Pons (tissue), 1 donor: ENCODE measurements at regions not wholly inside any gene's neighbourhood (a gene's known extent, or its start where the extent isn't known, plus 50 kb on each side); places are given as distances from the start of the nearest gene placed in this dataset.

Experiments
- DNase-seq: peaks from one replicate; pipeline ENCODE4 v3.0.0-alpha.2; 2016; ENCODE audit warnings: low spot score

DNA sequence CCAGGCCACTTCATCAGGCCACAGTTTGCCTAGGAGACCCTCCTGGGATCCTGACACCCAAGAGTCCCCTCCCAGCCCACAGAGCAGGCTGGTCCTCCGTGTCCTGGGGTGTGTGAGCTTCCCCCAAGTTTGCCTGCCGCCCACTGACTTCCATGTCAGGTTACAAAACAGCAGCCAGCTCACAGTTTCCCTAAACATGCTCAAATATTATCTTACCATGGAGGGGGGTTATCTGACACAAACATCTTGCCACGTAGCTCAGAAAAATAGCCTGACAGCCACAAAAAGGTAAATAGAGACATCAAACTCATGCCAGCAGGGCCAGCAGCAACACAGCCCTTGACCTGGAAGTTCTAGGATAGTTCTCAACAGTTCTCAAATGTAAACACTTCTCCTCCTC, 346.5 kb downstream of the TNS1 start:
- DNase-seq, result no peak

- no peak for DNase-seq
Observed at GRCh38 chr2:217655651-217656050, 347.1 kb downstream of the TNS1 start.

GRCh38 chr2:217654168-217654567, 348.6 kb downstream of the TNS1 start:
- no peak for DNase-seq

GRCh38 chr2:217652761-217653639, 349.8 kb downstream of the TNS1 start:
- peak; percentile 59 for DNase-seq

DNA sequence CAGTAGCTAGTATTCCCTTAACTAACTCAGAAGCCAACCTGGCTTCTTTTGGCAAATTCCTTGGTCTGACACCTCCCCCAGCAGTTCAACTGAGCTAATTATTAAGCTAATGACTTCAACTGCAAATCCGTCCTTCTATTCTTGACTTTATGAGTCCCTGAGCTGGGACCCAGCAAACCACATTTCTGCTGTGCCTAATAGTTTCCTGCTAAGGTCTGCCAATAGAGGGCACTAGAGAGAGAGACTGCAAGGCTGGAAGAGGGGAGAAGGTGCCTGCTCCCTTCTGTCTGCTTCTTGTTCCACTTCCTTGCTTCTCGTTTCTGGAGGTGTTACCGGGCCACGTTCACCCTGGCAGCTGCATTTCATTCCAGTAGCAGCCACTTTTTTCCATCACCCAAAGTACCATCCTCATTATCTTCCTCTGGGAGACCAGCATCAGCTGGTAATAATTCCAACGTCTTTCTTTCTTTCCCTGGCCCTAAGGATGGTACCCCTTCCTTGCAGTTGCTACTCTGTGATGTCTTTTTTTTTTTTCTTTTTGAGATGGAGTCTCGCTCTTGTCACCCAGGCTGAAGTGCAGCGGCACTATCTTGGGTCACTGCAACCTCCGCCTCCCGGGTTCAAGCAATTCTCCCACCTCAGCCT, 352.0 kb downstream of the TNS1 start:
- DNase-seq, result peak; percentile 81

- no peak for DNase-seq
Observed at GRCh38 chr2:217650229-217650628, 352.6 kb downstream of the TNS1 start.

DNA sequence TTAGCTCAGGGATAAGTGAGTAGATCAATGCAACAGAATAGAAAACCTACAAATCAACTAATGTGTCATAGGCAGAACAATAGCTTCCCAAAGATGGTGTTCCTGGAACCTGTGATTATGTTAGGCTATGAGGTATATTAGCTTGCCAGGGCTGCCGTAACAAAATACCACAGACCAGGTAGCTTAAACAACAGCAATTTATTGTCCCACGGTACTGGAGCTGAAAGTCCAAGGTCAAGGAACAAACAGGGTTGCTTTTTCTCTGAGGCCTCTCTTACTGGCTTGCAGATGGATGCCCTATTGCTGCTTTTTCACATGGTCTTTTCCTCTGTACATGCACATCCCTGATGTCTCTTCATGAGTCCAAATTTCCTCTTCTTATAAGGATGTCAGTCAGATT, 354.9 kb downstream of the TNS1 start:
- DNase-seq, result no peak

DNA sequence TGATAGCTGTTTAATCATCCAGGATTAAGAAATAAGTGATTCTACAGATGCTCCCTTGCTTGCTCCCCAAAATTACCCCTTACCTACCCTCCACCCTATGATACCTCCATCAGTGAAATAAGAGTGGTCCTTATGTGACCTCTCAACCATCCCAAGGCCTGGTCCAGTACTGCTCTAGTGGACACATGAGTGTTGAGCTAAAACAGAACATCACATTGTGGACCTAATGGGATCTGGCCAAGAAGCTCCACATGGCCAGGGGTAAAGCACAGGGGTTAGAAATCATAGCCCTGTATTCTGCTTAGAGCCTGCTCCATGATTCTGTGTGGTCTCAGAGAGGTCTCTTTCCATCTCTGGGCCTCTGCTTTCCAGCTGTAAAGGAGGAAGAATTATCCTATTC, 355.6 kb downstream of the TNS1 start:
- no peak for DNase-seq

DNA sequence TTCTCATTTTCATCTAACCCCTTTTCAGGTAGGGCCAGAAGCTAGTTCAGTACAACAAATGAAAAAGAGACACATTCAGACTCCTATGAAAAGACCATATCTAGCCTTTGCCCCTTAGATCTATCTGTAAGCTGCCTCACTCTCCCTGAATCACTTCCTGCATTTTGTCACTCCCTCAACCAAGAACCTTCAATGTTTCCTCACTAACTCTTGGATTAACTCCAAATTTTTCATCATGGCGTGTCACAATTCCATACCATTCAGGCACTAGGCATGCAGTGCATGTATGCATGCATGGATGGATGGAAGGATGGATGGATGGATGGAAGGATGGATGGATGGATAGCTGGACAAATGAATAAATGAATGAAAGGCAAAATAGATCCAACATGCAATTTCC, 356.9 kb downstream of the TNS1 start:
- no peak for DNase-seq

- DNase-seq, result peak; percentile 45
Observed at GRCh38 chr2:217643789-217644301, 358.9 kb downstream of the TNS1 start.

GRCh38 chr2:217642944-217643343, 359.9 kb downstream of the TNS1 start:
- DNase-seq, result no peak

- DNase-seq, result no peak
Observed at GRCh38 chr2:217641960-217642359, 360.8 kb downstream of the TNS1 start.

GRCh38 chr2:217639481-217639880, 363.3 kb downstream of the TNS1 start:
- DNase-seq, result no peak

- DNase-seq, result no peak
Observed at GRCh38 chr2:217638533-217638932, 364.3 kb downstream of the TNS1 start.

GRCh38 chr2:217638031-217638430, 364.8 kb downstream of the TNS1 start:
- DNase-seq, result no peak

DNA sequence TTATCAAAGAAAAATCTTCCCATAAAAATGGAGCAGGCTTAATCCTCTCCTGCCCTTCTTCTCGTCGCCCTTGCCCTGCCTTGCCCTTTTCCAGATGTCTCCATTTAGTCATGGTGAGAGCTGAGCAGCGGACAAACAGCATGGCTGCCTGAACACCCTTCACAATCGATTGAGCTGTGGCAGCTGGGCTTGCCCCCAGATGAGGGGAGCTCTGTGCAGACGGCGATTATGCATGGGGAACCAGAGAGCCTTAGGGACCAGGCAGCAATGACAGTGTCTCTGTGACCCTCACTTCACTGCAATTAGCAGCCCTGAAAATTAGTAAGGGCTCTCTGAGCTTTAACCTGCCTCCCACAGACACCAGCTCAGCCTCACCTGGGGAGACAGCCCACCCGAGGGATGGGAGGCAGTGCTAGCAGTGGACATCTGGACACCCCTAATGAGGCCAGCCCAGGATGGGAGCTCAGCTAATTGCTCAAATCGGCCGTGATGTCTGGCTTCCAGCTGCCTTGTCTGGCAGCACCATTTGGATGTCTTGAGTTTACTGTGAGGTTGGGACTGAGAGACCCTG, 365.7 kb downstream of the TNS1 start:
- no peak for DNase-seq

GRCh38 chr2:217636578-217636977, 366.2 kb downstream of the TNS1 start:
- DNase-seq, result no peak

DNA sequence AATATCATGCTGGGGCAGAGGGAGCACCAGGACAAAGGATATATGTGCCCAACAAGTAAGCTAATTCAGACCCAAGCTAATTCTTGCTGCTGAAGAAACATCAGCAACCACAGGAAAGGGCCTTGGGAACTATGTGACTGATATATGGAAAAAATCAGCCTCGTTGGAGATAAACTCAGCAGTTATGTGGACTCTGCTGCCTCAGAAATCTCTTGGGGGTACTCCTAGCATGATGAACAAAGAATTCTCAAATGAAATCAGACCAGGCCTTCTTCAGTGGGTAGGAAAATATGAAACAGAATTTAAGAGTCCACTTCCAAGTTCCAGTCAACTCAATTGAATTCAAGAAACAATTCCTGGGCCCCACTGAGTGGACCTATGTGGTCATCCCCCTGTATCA, 367.9 kb downstream of the TNS1 start:
- no peak for DNase-seq

DNA sequence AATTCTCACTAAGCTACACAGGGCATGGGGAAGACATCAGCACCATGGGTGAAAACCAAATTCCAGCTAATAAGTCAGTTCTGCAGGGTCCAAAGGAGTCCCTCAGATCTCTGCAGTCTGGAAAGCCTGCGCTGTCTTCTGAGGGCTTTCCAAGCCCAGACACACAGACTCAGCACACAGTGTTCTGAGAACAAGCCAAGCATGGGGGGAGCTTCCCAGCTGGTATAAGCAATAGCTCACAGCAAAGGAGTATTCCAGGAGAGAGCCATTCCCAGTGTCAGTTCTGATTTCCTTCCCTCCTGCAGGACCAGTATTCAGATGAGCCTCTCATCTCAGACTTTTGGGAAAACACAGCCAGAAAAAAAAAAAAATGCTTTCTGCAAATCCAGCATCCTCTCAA, 370.8 kb downstream of the TNS1 start:
- DNase-seq, result peak; percentile 31

GRCh38 chr2:217631115-217631514, 371.7 kb downstream of the TNS1 start:
- DNase-seq, result no peak

DNA sequence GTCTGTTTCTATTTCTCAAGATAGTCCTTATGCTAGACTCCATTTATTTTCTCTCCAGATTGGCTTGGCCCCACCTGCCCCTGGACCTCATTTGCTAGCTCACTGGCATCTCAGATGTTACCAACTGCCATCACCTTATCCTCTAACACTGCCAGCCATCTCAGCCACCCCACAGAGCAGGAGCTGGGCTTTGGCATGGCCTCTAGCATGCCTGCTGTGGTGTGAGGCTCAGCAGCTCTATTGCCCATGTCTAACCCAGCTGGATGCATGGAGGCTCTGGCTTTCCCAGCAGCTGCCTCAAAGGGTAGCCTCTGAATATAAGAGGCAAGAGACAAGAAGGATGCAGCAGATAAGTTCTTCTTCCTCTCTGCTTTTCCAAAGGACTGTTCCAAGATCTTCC, 373.4 kb downstream of the TNS1 start:
- DNase-seq, result no peak

- no peak for DNase-seq
Observed at GRCh38 chr2:217628061-217628460, 374.7 kb downstream of the TNS1 start.

DNA sequence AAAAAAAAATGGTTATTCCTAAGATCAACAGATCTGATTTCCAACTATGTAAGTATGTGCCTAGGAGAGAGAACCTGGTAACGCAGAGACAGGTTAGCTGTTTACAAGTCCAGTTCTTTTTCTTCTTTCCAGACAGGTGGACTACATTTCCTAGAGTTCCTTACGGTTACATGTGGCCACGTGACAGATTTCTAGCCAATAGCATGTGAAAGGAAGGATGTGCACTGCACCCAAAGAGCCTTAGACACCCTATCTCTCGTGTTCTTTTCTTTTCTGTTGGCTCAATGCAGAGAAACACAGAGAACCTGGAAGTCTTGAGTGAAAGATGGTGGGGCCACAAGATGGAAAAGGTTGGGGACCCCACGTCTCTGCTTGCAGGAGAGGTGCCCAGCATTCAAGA, 375.9 kb downstream of the TNS1 start:
- no peak for DNase-seq
